WTC11 (cell line): ENCODE measurements at regions not wholly inside any gene's neighbourhood (a gene's known extent, or its start where the extent isn't known, plus 50 kb on each side); places are given as distances from the start of the nearest gene placed in this dataset.

Experiments
- ATAC-seq: fragments of 200-7000 bp; cut with Tn5 transposase; 2 replicates; pipeline ENCODE4 v1.10.0; 2021; ENCODE audit warnings: mild to moderate bottlenecking, moderate library complexity
- CTCF ChIA-PET: fragments of 300-600 bp; sonication (Branson Sonifier 250); formaldehyde crosslinking; loops from one replicate; lab custom pipeline; 2021; ENCODE audit warnings: antibody characterized with exemption; lab: Charles Lee
- POLR2A ChIA-PET: fragments of 350-600 bp; sonication (Branson Sonifier 250); formaldehyde crosslinking; loops from one replicate; lab custom pipeline; 2021; ENCODE audit warnings: antibody characterized with exemption; lab: Charles Lee
- DNase-seq: peaks from one replicate; pipeline ENCODE4 v3.0.0; 2021; ENCODE audit warnings: low spot score
- H3K27ac Mint-ChIP-seq: 2 replicates; pipeline ENCODE4 v1.8.0; 2021; ENCODE audit warnings: mixed read lengths
- H3K27me3 Mint-ChIP-seq: 2 replicates; pipeline ENCODE4 v1.8.0; 2021; ENCODE audit warnings: low read depth, mild to moderate bottlenecking, moderate library complexity, mixed read lengths
- H3K36me3 Mint-ChIP-seq: 2 replicates; pipeline ENCODE4 v1.8.0; 2021; ENCODE audit warnings: mixed read lengths
- H3K4me1 Mint-ChIP-seq: 2 replicates; pipeline ENCODE4 v1.8.0; 2022; ENCODE audit warnings: mixed read lengths
- H3K4me3 Mint-ChIP-seq: 2 replicates; pipeline ENCODE4 v1.8.0; 2021; ENCODE audit warnings: mild to moderate bottlenecking, moderate library complexity, mixed read lengths
- H3K9me3 Mint-ChIP-seq: 2 replicates; pipeline ENCODE4 v1.8.0; 2021; ENCODE audit warnings: mixed read lengths
- ARID4B ChIP-seq: sonication (generic); formaldehyde crosslinking; IDR thresholded peaks from 2 replicates; pipeline ENCODE4 v1.8.0; 2023; ENCODE audit warnings: missing genetic modification reagents, mild to moderate bottlenecking, borderline replicate concordance
- E2F1 ChIP-seq: sonication (generic); formaldehyde crosslinking; IDR thresholded peaks from 2 replicates; pipeline ENCODE4 v1.8.0; 2022; ENCODE audit warnings: mild to moderate bottlenecking, missing genetic modification reagents
- E2F4 ChIP-seq: sonication (generic); formaldehyde crosslinking; IDR thresholded peaks from 2 replicates; pipeline ENCODE4 v1.8.1; 2022; ENCODE audit warnings: low read depth, mild to moderate bottlenecking, moderate library complexity, missing genetic modification reagents, borderline replicate concordance
- FOXK1 ChIP-seq: sonication (generic); formaldehyde crosslinking; IDR thresholded peaks from 2 replicates; pipeline ENCODE4 v1.8.0; 2022; ENCODE audit warnings: mild to moderate bottlenecking, moderate library complexity, missing genetic modification reagents
- GABPB1 ChIP-seq: sonication (generic); formaldehyde crosslinking; IDR thresholded peaks from 2 replicates; pipeline ENCODE4 v1.8.1; 2023; ENCODE audit warnings: mild to moderate bottlenecking, missing genetic modification reagents
- MAX ChIP-seq: sonication (generic); formaldehyde crosslinking; IDR thresholded peaks from 2 replicates; pipeline ENCODE4 v1.8.0; 2022; ENCODE audit warnings: mild to moderate bottlenecking, missing genetic modification reagents
- MYBL2 ChIP-seq: sonication (generic); formaldehyde crosslinking; IDR thresholded peaks from 2 replicates; pipeline ENCODE4 v1.8.1; 2023; ENCODE audit warnings: mild to moderate bottlenecking, moderate library complexity, missing genetic modification reagents
- NFATC4 ChIP-seq: fragments of 250-450 bp; sonication (Bioruptor Pico); IDR thresholded peaks from 2 replicates; pipeline ENCODE4 v1.9.0; 2021; ENCODE audit warnings: mild to moderate bottlenecking
- PRDM15 ChIP-seq: sonication (generic); formaldehyde crosslinking; IDR thresholded peaks from 2 replicates; pipeline ENCODE4 v1.8.0; 2022; ENCODE audit warnings: missing genetic modification reagents
- SMAD4 ChIP-seq: sonication (generic); formaldehyde crosslinking; IDR thresholded peaks from 2 replicates; pipeline ENCODE4 v1.8.0; 2022; ENCODE audit warnings: mild to moderate bottlenecking, missing genetic modification reagents
- TEAD4 ChIP-seq: sonication (generic); formaldehyde crosslinking; IDR thresholded peaks from 2 replicates; pipeline ENCODE4 v1.8.0; 2022; ENCODE audit warnings: mild to moderate bottlenecking, missing genetic modification reagents
- ZNF532 ChIP-seq: fragments of 250-450 bp; sonication (Bioruptor Pico); IDR thresholded peaks from 2 replicates; pipeline ENCODE4 v1.9.0; 2021; ENCODE audit warnings: mild to moderate bottlenecking, borderline replicate concordance

- Mint-ChIP-seq H3K4me3 (no peak overlapping the region), H3K36me3 (no peaks in the 10 kb centered on the region), H3K9me3 (no peaks in the 10 kb centered on the region), H3K27ac (no peak overlapping the region), H3K27me3 (peaks cover 6% of the 10 kb centered on the region), H3K4me1 (no peaks in the 10 kb centered on the region)
- DNase-seq (no peak), ATAC-seq (no peak)
- CTCF ChIA-PET, result no interaction called here
- TF ChIP-seq NFATC4 (CRISPR knock-in tag) (no peak), SMAD4 (CRISPR knock-in tag) (no peak)
- POLR2A ChIA-PET, result no interaction called here
These were observed 639.0 kb upstream of the ACO1 start for GRCh38 chr9:31745468-31745867.

- Mint-ChIP-seq H3K36me3 (no peaks in the 10 kb centered on the region), H3K4me1 (no peaks in the 10 kb centered on the region), H3K27me3 (peaks cover 2% of the 10 kb centered on the region), H3K9me3 (no peaks in the 10 kb centered on the region), H3K27ac (no peak overlapping the region), H3K4me3 (no peak overlapping the region)
- ChIA-PET CTCF (no interaction called here), POLR2A (no interaction called here)
- no peak for ATAC-seq
- DNase-seq, result no peak
- no peak for TF ChIP-seq MYBL2 (CRISPR knock-in tag)
- no peak for TF ChIP-seq ARID4B (CRISPR knock-in tag)
- TF ChIP-seq E2F1 (CRISPR knock-in tag), result no peak
- TF ChIP-seq E2F4 (CRISPR knock-in tag), result no peak
- TF ChIP-seq MAX (CRISPR knock-in tag), result no peak
- TF ChIP-seq GABPB1 (CRISPR knock-in tag), result no peak
- TF ChIP-seq TEAD4 (CRISPR knock-in tag), result no peak
- no peak for TF ChIP-seq PRDM15 (CRISPR knock-in tag)
- no peak for TF ChIP-seq FOXK1 (CRISPR knock-in tag)
- no peak for TF ChIP-seq ZNF532 (CRISPR knock-in tag)
These were observed 638.6 kb upstream of the ACO1 start for GRCh38 chr9:31745886-31746285.
